ENCODE measurements at regions not wholly inside any gene's neighbourhood (a gene's known extent, or its start where the extent isn't known, plus 50 kb on each side); places are given as distances from the start of the nearest gene placed in this dataset.

GRCh38 chr3:72297481-72297880 is 512.5 kb upstream of the PROK2 start:
- no CpG with 5 or more reads among the region's 1 CpG for WGBS (ENCODE audit: insufficient coverage)
- no peaks in the 10 kb centered on the region for H3K36me3 ChIP-seq (replicated peaks in 1 of 2; ENCODE audit: control insufficient read depth in 1 of 2, insufficient read depth in 2 of 2, low read length in 2 of 2)
- H3K9me3 Mint-ChIP-seq: peaks cover 0 to 3% (median 0%) of the 10 kb centered on the region in 7 donors
- H3K27me3 Mint-ChIP-seq (ENCODE audit: low read depth in 3 of 3): peaks cover 2 to 5% (median 5%) of the 10 kb centered on the region in 3 donors
- DNase-seq: no peak
- intact Hi-C loops (cut with micrococcal nuclease): no loop called here
- peaks cover 3% of the 10 kb centered on the region for H3K4me1 Mint-ChIP-seq
- H3K4me2 ChIP-seq (replicated peaks; ENCODE audit: extremely low read depth, low read length, poor library complexity, severe bottlenecking): no peak overlapping the region
- no peaks in the 10 kb centered on the region for H3K27me3 ChIP-seq (ENCODE audit: control insufficient read depth in 2 of 2, insufficient read depth in 2 of 2, low read length in 2 of 2)
- H3K4me3 ChIP-seq (replicated peaks in 1 of 3; ENCODE audit: low read depth in 2 of 3, low read length in 3 of 3): no peak overlapping the region
- no peak for TF ChIP-seq CTCF (IDR thresholded peaks at IDR 0.05)
- no peak overlapping the region for H3K27ac Mint-ChIP-seq
- H3K36me3 Mint-ChIP-seq: no peaks in the 10 kb centered on the region
- H3K9me3 ChIP-seq (replicated peaks in 1 of 2; ENCODE audit: control insufficient read depth in 1 of 2, insufficient read depth in 1 of 2, low read length in 2 of 2): no peaks in the 10 kb centered on the region
- H3K79me2 ChIP-seq (ENCODE audit: insufficient read depth, low read length): no peaks in the 10 kb centered on the region
- H2AFZ ChIP-seq (ENCODE audit: insufficient read depth, low read depth, low read length, poor library complexity, severe bottlenecking): no peak overlapping the region
- no peak overlapping the region for H3K27ac ChIP-seq (ENCODE audit: low read depth in 1 of 2, low read length in 2 of 2)
- no peaks in the 10 kb centered on the region for H4K20me1 ChIP-seq (ENCODE audit: insufficient read depth, low read length)
- H3K9ac ChIP-seq (ENCODE audit: insufficient read depth, low read length, poor library complexity, severe bottlenecking): no peak overlapping the region
- H3K4me3 Mint-ChIP-seq: no peak overlapping the region
- no peaks in the 10 kb centered on the region for H3K4me1 ChIP-seq (ENCODE audit: control insufficient read depth in 1 of 2, insufficient read depth in 2 of 2, low read length in 2 of 2)

DNA sequence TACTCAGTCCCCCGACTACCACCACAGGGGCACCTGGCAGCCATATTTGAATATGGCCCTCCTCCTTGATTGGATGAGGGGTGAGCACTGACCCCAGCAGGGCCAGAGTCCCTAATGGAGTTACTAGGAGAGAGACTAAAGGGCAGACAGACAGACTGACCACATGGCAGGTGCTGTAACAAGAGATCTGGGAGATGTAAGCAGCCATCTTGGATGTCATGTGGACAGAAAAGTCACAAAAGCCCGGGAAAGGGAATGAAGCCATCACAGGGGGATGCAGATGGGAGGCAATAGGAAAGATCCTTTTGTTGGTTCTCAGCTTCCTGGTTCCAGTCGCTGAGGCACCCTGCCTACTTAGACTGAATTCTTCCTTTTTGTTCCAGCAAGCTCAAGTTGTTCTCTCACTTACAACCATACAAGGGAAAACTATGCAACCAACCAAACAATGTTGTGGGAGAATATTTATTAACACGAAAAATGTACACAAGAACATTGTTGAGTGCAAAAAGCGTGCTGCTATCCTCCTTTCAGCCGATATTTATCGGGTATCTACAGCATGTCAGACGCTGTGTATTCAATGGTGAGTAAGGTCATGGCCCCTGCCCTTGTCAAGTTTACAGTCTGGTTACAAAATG is 511.6 kb upstream of the PROK2 start:
- Histone ChIP-seq H3K4me3 (replicated peaks in 1 of 3; ENCODE audit: low read depth in 2 of 3, low read length in 3 of 3) (no peak overlapping the region), H3K9ac (ENCODE audit: insufficient read depth, low read length, poor library complexity, severe bottlenecking) (no peak overlapping the region), H2AFZ (ENCODE audit: insufficient read depth, low read depth, low read length, poor library complexity, severe bottlenecking) (no peak overlapping the region), H3K27ac (ENCODE audit: low read depth in 1 of 2, low read length in 2 of 2) (no peak overlapping the region), H3K36me3 (replicated peaks in 1 of 2; ENCODE audit: control insufficient read depth in 1 of 2, insufficient read depth in 2 of 2, low read length in 2 of 2) (no peaks in the 10 kb centered on the region), H3K4me2 (replicated peaks; ENCODE audit: extremely low read depth, low read length, poor library complexity, severe bottlenecking) (no peak overlapping the region), H3K9me3 (replicated peaks in 1 of 2; ENCODE audit: control insufficient read depth in 1 of 2, insufficient read depth in 1 of 2, low read length in 2 of 2) (no peaks in the 10 kb centered on the region), H4K20me1 (ENCODE audit: insufficient read depth, low read length) (no peaks in the 10 kb centered on the region), H3K79me2 (ENCODE audit: insufficient read depth, low read length) (no peaks in the 10 kb centered on the region), H3K27me3 (ENCODE audit: control insufficient read depth in 2 of 2, insufficient read depth in 2 of 2, low read length in 2 of 2) (peaks cover 0 to 1% of the 10 kb centered on the region in 2 donors), H3K4me1 (ENCODE audit: control insufficient read depth in 1 of 2, insufficient read depth in 2 of 2, low read length in 2 of 2) (no peaks in the 10 kb centered on the region)
- DNase-seq: no peak
- peaks cover 0 to 8% (median 6%) of the 10 kb centered on the region in 3 donors for H3K27me3 Mint-ChIP-seq (ENCODE audit: low read depth in 3 of 3)
- TF ChIP-seq CTCF (IDR thresholded peaks at IDR 0.05): no peak
- H3K9me3 Mint-ChIP-seq: peaks cover 0 to 3% (median 0%) of the 10 kb centered on the region in 7 donors
- H3K36me3 Mint-ChIP-seq: no peaks in the 10 kb centered on the region
- peaks cover 3% of the 10 kb centered on the region for H3K4me1 Mint-ChIP-seq
- intact Hi-C loops (cut with micrococcal nuclease): no loop called here
- no peak overlapping the region for H3K27ac Mint-ChIP-seq
- H3K4me3 Mint-ChIP-seq: no peak overlapping the region
- WGBS (ENCODE audit: insufficient coverage): 63% methylated on average over 2 of the region's 8 CpGs
